Transverse colon (tissue), 4 donors: ENCODE measurements at regions not wholly inside any gene's neighbourhood (a gene's known extent, or its start where the extent isn't known, plus 50 kb on each side); places are given as distances from the start of the nearest gene placed in this dataset.

Experiments used
- DNase-seq: peaks from one replicate; pipeline ENCODE4 v3.0.0-alpha.2; 2019
- H3K27ac ChIP-seq, 4 donors: fragments of 200-600 bp; sonication (generic); 2 replicates each; pipeline ENCODE4 v1.5.1; 2016 to 2018; ENCODE audit warnings: inconsistent platforms in 4 of 4
- H3K27me3 ChIP-seq: fragments of 200-600 bp; sonication (generic); 2 replicates; pipeline ENCODE4 v1.5.1; 2017; ENCODE audit warnings: inconsistent platforms
- H3K36me3 ChIP-seq, 4 donors: fragments of 200-600 bp; sonication (generic); 2 replicates each; pipeline ENCODE4 v1.5.1; 2017 to 2019; ENCODE audit warnings: inconsistent platforms in 4 of 4
- H3K4me1 ChIP-seq, 4 donors: fragments of 200-600 bp; sonication (generic); 2 replicates each; pipeline ENCODE4 v1.5.1; 2017 to 2020; ENCODE audit warnings: inconsistent platforms in 4 of 4
- H3K4me3 ChIP-seq, 4 donors: fragments of 200-600 bp; sonication (generic); 1 replicate in 1 of 4; 2 replicates in 3 of 4; pipeline versions ENCODE4 v1.5.1 to v1.6.1; 2017 to 2019; ENCODE audit warnings: inconsistent platforms in 4 of 4
- H3K9me3 ChIP-seq, 2 donors: fragments of 200-600 bp; sonication (generic); 2 replicates each; pipeline ENCODE4 v1.5.1; 2017 to 2019; ENCODE audit warnings: inconsistent platforms in 2 of 2
- EP300 ChIP-seq: sonication (generic); formaldehyde crosslinking; IDR thresholded peaks from one replicate; pipeline ENCODE4 v1.6.1; 2017; ENCODE audit warnings: antibody characterized with exemption, low read depth
- POLR2A ChIP-seq: fragments of 450-650 bp; IDR thresholded peaks from one replicate; pipeline ENCODE4 v1.6.1; 2016; ENCODE audit warnings: antibody characterized with exemption, mild to moderate bottlenecking, moderate library complexity
- POLR2AphosphoS5 ChIP-seq, 3 donors: sonication (generic); formaldehyde crosslinking; IDR thresholded peaks; one replicate each; pipeline ENCODE4 v1.6.1; 2016; ENCODE audit warnings: antibody characterized with exemption in 3 of 3
- WGBS, 2 donors: methylation state at CpG; one replicate each; pipeline ENCODE4 v1.1.5; 2018; ENCODE audit warnings: low coverage in 1 of 2; 5-methylcytosine and 5-hydroxymethylcytosine counted together
- in situ Hi-C, 4 donors: fragments of 200-750 bp; cut with MboI; loops; one replicate each; pipeline versions ENCODE4 v1.15.0 to v1.15.1; 2017; ENCODE audit warnings: low sequenced_read_pairs in 3 of 4, low pct_ligation_motif_present in 1 of 4, low pct_unique_long_range_greater_than_20kb in 1 of 4
- intact Hi-C: fragments of 100-400 bp; cut with DNase I; formaldehyde crosslinking; loops from one replicate; pipeline ENCODE4 v1.15.1; 2023; ENCODE audit warnings: low total_unique reads
- TF ChIP-seq, protein P1 (sequence below), 5 experiments: fragments of 200-600 bp in 3 of 5; fragments of 450-650 bp in 2 of 5; sonication (generic) in 3 of 5; IDR thresholded peaks; 1 replicate in 2 of 5; 2 replicates in 3 of 5; pipeline ENCODE4 v1.5.1; 2016 to 2017; ENCODE audit warnings: antibody characterized with exemption in 5 of 5, inconsistent platforms in 3 of 5, mild to moderate bottlenecking in 2 of 5, moderate library complexity in 1 of 5

DNA sequence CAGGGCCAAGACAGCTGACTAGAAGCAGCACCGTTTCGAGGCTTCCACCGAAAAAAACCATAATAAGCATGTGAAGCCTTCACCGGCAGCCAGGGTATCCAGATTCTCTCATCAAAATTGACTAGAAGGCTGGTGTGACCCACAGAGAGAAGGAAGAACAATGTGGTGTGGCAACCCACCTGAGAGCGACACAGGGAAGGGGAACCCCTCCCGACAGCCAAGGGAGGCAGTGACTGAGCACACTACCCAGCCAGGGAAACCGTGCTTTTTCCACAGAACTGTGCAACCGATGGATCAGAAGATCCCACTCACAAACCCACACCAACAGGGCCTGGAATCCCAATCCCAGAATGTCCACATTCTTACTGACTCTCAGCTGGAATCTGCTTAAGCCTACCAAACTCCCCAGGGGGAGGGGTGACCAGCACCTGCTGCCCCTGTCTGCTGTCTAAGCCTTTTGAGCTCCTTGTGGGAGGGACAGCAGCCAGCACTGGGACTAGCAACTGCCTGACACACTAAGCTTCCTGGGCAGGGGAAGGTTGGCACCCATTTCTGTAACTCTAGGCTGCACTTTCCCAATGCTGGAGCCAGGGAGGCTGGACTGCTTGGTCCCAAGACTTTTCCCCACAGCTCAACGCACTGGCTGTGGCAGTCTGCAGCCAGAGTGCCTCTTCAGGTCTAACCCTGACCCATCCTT lies 231.9 kb upstream of the FAM83B start:
- no peak for TF ChIP-seq EP300
- TF ChIP-seq POLR2AphosphoS5 (IDR thresholded peaks at IDR 0.05): no peak
- TF ChIP-seq POLR2A: no peak
- TF ChIP-seq, protein P1, sequence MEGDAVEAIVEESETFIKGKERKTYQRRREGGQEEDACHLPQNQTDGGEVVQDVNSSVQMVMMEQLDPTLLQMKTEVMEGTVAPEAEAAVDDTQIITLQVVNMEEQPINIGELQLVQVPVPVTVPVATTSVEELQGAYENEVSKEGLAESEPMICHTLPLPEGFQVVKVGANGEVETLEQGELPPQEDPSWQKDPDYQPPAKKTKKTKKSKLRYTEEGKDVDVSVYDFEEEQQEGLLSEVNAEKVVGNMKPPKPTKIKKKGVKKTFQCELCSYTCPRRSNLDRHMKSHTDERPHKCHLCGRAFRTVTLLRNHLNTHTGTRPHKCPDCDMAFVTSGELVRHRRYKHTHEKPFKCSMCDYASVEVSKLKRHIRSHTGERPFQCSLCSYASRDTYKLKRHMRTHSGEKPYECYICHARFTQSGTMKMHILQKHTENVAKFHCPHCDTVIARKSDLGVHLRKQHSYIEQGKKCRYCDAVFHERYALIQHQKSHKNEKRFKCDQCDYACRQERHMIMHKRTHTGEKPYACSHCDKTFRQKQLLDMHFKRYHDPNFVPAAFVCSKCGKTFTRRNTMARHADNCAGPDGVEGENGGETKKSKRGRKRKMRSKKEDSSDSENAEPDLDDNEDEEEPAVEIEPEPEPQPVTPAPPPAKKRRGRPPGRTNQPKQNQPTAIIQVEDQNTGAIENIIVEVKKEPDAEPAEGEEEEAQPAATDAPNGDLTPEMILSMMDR (IDR thresholded peaks at IDR 0.05): no peak
- H3K9me3 ChIP-seq: no peaks in the 10 kb centered on the region
- no peak overlapping the region for H3K4me3 ChIP-seq
- H3K27ac ChIP-seq: no peak overlapping the region
- no peaks in the 10 kb centered on the region for H3K36me3 ChIP-seq
- in situ Hi-C loops (no loop called here), intact Hi-C loops (no loop called here)
- no peak for DNase-seq
- H3K27me3 ChIP-seq: no peaks in the 10 kb centered on the region
- peaks cover 0 to 8% (median 2%) of the 10 kb centered on the region in 4 donors for H3K4me1 ChIP-seq
- 38 to 86% methylated on average over 3 to 9 of the region's 9 CpGs for WGBS, 2 donors

DNA sequence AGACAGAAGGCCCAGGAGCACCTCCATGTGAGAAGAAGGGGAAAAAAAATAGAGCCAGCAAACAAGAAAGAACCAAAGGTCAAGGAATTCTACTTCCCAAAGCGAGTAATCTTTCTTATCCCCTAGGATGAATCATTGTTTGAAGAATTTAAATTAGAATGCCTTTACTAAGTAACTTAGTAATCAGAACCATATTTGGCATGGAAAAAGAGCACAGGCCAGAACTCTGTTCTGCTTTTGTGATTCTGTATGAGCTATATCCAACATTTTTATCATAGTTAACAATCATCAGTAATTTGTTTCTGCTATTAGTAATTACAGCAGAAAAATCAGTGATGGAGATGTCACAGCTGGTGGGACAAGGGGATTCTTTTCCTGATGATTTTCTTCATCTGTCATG lies 228.8 kb upstream of the FAM83B start:
- H3K9me3 ChIP-seq: no peaks in the 10 kb centered on the region
- no peak overlapping the region for H3K4me3 ChIP-seq
- intact Hi-C loops (no loop called here), in situ Hi-C loops (no loop called here)
- DNase-seq: no peak
- no peak for TF ChIP-seq EP300
- no peak for TF ChIP-seq POLR2AphosphoS5 (IDR thresholded peaks at IDR 0.05)
- TF ChIP-seq POLR2A: no peak
- no peaks in the 10 kb centered on the region for H3K36me3 ChIP-seq
- WGBS, 2 donors: 13% methylated on average over 1 of the region's 1 CpG
- no peaks in the 10 kb centered on the region for H3K27me3 ChIP-seq
- peaks cover 0 to 8% (median 2%) of the 10 kb centered on the region in 4 donors for H3K4me1 ChIP-seq
- H3K27ac ChIP-seq: no peak overlapping the region

DNA sequence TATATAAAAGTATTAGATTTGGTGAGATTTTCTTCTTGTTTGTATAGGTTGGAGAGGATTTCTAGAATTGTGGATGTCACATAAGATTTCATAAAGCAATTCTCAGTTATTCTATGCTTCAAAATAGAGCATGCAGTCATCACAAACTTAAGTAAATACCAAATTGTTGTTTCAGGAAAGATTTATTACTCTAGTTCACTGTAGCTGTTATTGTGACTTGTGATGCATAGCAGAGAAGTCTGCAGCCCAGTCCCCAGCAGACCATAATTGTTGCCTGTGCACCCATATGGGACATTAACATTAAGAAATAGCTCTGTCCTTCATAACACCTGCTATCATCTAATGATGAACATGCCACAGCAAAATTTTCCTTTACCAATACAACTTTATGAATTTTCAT lies 228.0 kb upstream of the FAM83B start:
- no peak overlapping the region for H3K27ac ChIP-seq
- H3K4me3 ChIP-seq: no peak overlapping the region
- intact Hi-C loops (no loop called here), in situ Hi-C loops (no loop called here)
- no peak for DNase-seq
- TF ChIP-seq, protein P1 (IDR thresholded peaks at IDR 0.05): no peak
- TF ChIP-seq POLR2A (no peak), POLR2AphosphoS5 (IDR thresholded peaks at IDR 0.05) (no peak), EP300 (no peak)
- H3K36me3 ChIP-seq: no peaks in the 10 kb centered on the region
- H3K4me1 ChIP-seq: peaks cover 0 to 8% (median 2%) of the 10 kb centered on the region in 4 donors
- no peaks in the 10 kb centered on the region for H3K27me3 ChIP-seq
- H3K9me3 ChIP-seq: no peaks in the 10 kb centered on the region

DNA sequence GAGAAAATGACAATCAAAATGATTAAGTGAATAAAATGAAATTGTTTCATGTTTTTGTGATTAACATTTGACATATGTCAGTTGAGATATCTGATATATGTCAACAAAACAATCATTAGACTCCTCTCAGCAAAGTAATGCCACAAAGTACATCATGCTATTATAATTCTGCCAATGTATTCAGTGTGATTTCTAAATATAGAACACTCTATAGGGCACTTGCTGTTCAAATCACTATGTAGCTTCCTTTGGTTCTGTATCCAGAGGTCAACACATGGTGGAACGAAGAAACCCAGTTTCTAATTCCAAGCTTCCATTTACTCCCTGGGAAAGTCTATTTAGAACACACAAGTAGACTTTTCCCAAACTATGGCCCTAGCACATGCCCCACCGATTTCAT lies 227.5 kb upstream of the FAM83B start:
- no peak for DNase-seq
- Histone ChIP-seq H3K4me3 (no peak overlapping the region), H3K9me3 (no peaks in the 10 kb centered on the region), H3K27ac (no peak overlapping the region), H3K4me1 (peaks cover 0 to 8% (median 2%) of the 10 kb centered on the region in 4 donors), H3K27me3 (no peaks in the 10 kb centered on the region), H3K36me3 (no peaks in the 10 kb centered on the region)
- in situ Hi-C loops: no loop called here
- intact Hi-C loops: no loop called here
- TF ChIP-seq, protein P1 (IDR thresholded peaks at IDR 0.05): no peak
- TF ChIP-seq POLR2A: no peak
- TF ChIP-seq EP300: no peak
- no peak for TF ChIP-seq POLR2AphosphoS5 (IDR thresholded peaks at IDR 0.05)
- WGBS, 2 donors: 85 to 88% methylated on average over 2 of the region's 2 CpGs

DNA sequence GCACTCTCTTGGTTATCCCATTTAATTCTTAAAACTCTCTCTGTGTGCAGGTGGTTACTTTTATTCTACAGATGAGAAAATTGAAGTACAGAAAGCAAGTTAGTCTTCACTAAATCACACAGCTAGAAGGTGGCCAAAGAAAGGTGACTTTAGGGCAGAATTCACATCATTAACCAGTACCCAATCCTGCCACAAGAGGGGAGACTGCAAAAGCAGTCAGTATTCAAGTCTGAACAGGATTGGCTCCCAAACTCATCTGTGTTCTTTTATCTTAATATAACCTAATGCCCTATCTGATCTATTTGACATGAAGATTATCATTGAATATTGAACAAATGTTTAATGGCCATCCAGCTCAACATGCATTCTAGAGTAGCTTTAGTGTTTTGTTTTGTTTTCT lies 225.3 kb upstream of the FAM83B start:
- Histone ChIP-seq H3K9me3 (no peaks in the 10 kb centered on the region), H3K27me3 (no peaks in the 10 kb centered on the region), H3K27ac (no peak overlapping the region), H3K4me3 (no peak overlapping the region), H3K36me3 (no peaks in the 10 kb centered on the region), H3K4me1 (peaks cover 0 to 8% (median 2%) of the 10 kb centered on the region in 4 donors)
- in situ Hi-C loops: no loop called here
- intact Hi-C loops: no loop called here
- no peak for DNase-seq
- no peak for TF ChIP-seq POLR2AphosphoS5 (IDR thresholded peaks at IDR 0.05)
- TF ChIP-seq, protein P1 (IDR thresholded peaks at IDR 0.05): peak; percentile 25 to 48 (median 35)
